AG08395 (cell line): ENCODE measurements at regions not wholly inside any gene's neighbourhood (a gene's known extent, or its start where the extent isn't known, plus 50 kb on each side); places are given as distances from the start of the nearest gene placed in this dataset.
"Not testable (repeated sequence)": the region's sequence is repeated elsewhere in the genome, so short reads cannot be mapped to it uniquely, and the experiment has no call there.

Source experiments
- DNase-seq: peaks from one replicate; pipeline ENCODE4 v3.0.0; 2012; ENCODE audit warnings: mixed read lengths, low spot score

GRCh38 chr1:58251430-58252073 is 295.0 kb downstream of the OMA1 start:
- peak; percentile 24 for DNase-seq

GRCh38 chr1:58250587-58250948 is 296.0 kb downstream of the OMA1 start:
- no peak for DNase-seq

GRCh38 chr1:58249737-58250586 is 296.6 kb downstream of the OMA1 start:
- DNase-seq, result peak; percentile 47

- DNase-seq, result no peak
These were observed 297.2 kb downstream of the OMA1 start for GRCh38 chr1:58249388-58249736.

- no peak for DNase-seq
These were observed 297.7 kb downstream of the OMA1 start for GRCh38 chr1:58248791-58249190.

GRCh38 chr1:58248072-58248471 is 298.5 kb downstream of the OMA1 start:
- no peak for DNase-seq

GRCh38 chr1:58246549-58246948 is 300.0 kb downstream of the OMA1 start:
- no peak for DNase-seq

GRCh38 chr1:58244872-58245271 is 301.7 kb downstream of the OMA1 start:
- no peak for DNase-seq

GRCh38 chr1:58238846-58239245 is 307.7 kb downstream of the OMA1 start:
- DNase-seq, result no peak

- DNase-seq, result no peak
These were observed 312.8 kb downstream of the OMA1 start for GRCh38 chr1:58233729-58234128.

- peak; percentile 15 for DNase-seq
These were observed 315.3 kb downstream of the OMA1 start for GRCh38 chr1:58231204-58231603.

GRCh38 chr1:58227604-58228003 is 318.9 kb downstream of the OMA1 start:
- DNase-seq, result no peak

GRCh38 chr1:58223522-58223921 is 323.0 kb downstream of the OMA1 start:
- DNase-seq, result no peak

- DNase-seq, result no peak
These were observed 325.6 kb downstream of the OMA1 start for GRCh38 chr1:58220836-58221472.

- DNase-seq, result not testable (repeated sequence)
These were observed 330.4 kb downstream of the OMA1 start for GRCh38 chr1:58216169-58216568.

GRCh38 chr1:58214674-58215073 is 331.9 kb downstream of the OMA1 start:
- no peak for DNase-seq

- no peak for DNase-seq
These were observed 334.7 kb downstream of the OMA1 start for GRCh38 chr1:58211869-58212268.

- no peak for DNase-seq
These were observed 337.0 kb downstream of the OMA1 start for GRCh38 chr1:58209575-58209974.

- DNase-seq, result no peak
These were observed 339.8 kb downstream of the OMA1 start for GRCh38 chr1:58206749-58207148.

- peak; percentile 9 for DNase-seq
These were observed 342.2 kb downstream of the OMA1 start for GRCh38 chr1:58204284-58204683.

GRCh38 chr1:58201492-58202106 is 344.9 kb downstream of the OMA1 start:
- no peak for DNase-seq

GRCh38 chr1:58200437-58200836 is 346.1 kb downstream of the OMA1 start:
- no peak for DNase-seq

GRCh38 chr1:58197811-58198210 is 348.7 kb downstream of the OMA1 start:
- no peak for DNase-seq
